Osteocyte (in vitro differentiated cells): ENCODE measurements at regions not wholly inside any gene's neighbourhood (a gene's known extent, or its start where the extent isn't known, plus 50 kb on each side); places are given as distances from the start of the nearest gene placed in this dataset.
"Not testable (repeated sequence)": the region's sequence is repeated elsewhere in the genome, so short reads cannot be mapped to it uniquely, and the experiment has no call there.

Source experiments
- DNase-seq: peaks from one replicate; pipeline ENCODE4 v3.0.0; 2021; ENCODE audit warnings: mixed read lengths; ENCODE audit not compliant: unreplicated experiment; ENCODE audit errors: extremely low spot score
- H3K27ac Mint-ChIP-seq: one replicate; pipeline ENCODE4 v1.8.0; 2021; ENCODE audit warnings: mild to moderate bottlenecking, mixed read lengths; ENCODE audit not compliant: unreplicated experiment
- H3K27me3 Mint-ChIP-seq: one replicate; pipeline ENCODE4 v1.8.0; 2021; ENCODE audit warnings: mixed read lengths; ENCODE audit not compliant: unreplicated experiment
- H3K36me3 Mint-ChIP-seq: one replicate; pipeline ENCODE4 v1.8.0; 2021; ENCODE audit warnings: mixed read lengths; ENCODE audit not compliant: unreplicated experiment
- H3K4me1 Mint-ChIP-seq: one replicate; pipeline ENCODE4 v1.8.0; 2021; ENCODE audit warnings: mixed read lengths; ENCODE audit not compliant: unreplicated experiment
- H3K4me3 Mint-ChIP-seq: one replicate; pipeline ENCODE4 v1.8.0; 2021; ENCODE audit warnings: mild to moderate bottlenecking, moderate library complexity, mixed read lengths; ENCODE audit not compliant: unreplicated experiment
- H3K9me3 Mint-ChIP-seq: one replicate; pipeline ENCODE4 v1.8.0; 2021; ENCODE audit warnings: mixed read lengths; ENCODE audit not compliant: unreplicated experiment
- CTCF ChIP-seq: fragments of 200-600 bp; sonication (generic); IDR thresholded peaks from 2 replicates; pipeline ENCODE4 v1.5.0; 2021; ENCODE audit warnings: antibody characterized with exemption, mild to moderate bottlenecking, moderate library complexity

GRCh38 chr6:84967965-84968364, 203.6 kb upstream of the TBX18 start:
- Mint-ChIP-seq H3K4me1 (no peaks in the 10 kb centered on the region), H3K36me3 (no peaks in the 10 kb centered on the region), H3K27me3 (peaks cover 2% of the 10 kb centered on the region), H3K27ac (no peak overlapping the region), H3K9me3 (no peaks in the 10 kb centered on the region), H3K4me3 (no peak overlapping the region)
- no peak for DNase-seq
- TF ChIP-seq CTCF = no peak

- Mint-ChIP-seq H3K36me3 (no peaks in the 10 kb centered on the region), H3K27me3 (no peaks in the 10 kb centered on the region), H3K9me3 (no peaks in the 10 kb centered on the region), H3K4me3 (no peak overlapping the region), H3K4me1 (no peaks in the 10 kb centered on the region), H3K27ac (no peak overlapping the region)
- no peak for DNase-seq
- TF ChIP-seq CTCF = peak; percentile 59
These were observed 203.0 kb upstream of the TBX18 start for GRCh38 chr6:84967389-84967788.

GRCh38 chr6:84953111-84953755, 188.8 kb upstream of the TBX18 start:
- no peaks in the 10 kb centered on the region for H3K4me1 Mint-ChIP-seq
- H3K4me3 Mint-ChIP-seq = no peak overlapping the region
- peaks cover 1% of the 10 kb centered on the region for H3K27me3 Mint-ChIP-seq
- no peak overlapping the region for H3K27ac Mint-ChIP-seq
- TF ChIP-seq CTCF = no peak
- DNase-seq = no peak
- no peaks in the 10 kb centered on the region for H3K36me3 Mint-ChIP-seq
- peaks cover 9% of the 10 kb centered on the region for H3K9me3 Mint-ChIP-seq

- H3K9me3 Mint-ChIP-seq = peaks cover 11% of the 10 kb centered on the region
- H3K27me3 Mint-ChIP-seq, H3K36me3 Mint-ChIP-seq, H3K4me3 Mint-ChIP-seq, H3K27ac Mint-ChIP-seq, DNase-seq, H3K4me1 Mint-ChIP-seq: not testable (repeated sequence)
These were observed 180.5 kb upstream of the TBX18 start for GRCh38 chr6:84944926-84945325.

GRCh38 chr6:84943905-84944304, 179.5 kb upstream of the TBX18 start:
- DNase-seq = no peak
- Mint-ChIP-seq H3K27ac (no peak overlapping the region), H3K27me3 (peaks cover 3% of the 10 kb centered on the region), H3K36me3 (no peaks in the 10 kb centered on the region), H3K4me1 (no peaks in the 10 kb centered on the region), H3K9me3 (peaks cover 6% of the 10 kb centered on the region), H3K4me3 (no peak overlapping the region)
- TF ChIP-seq CTCF = no peak

- H3K9me3 Mint-ChIP-seq, H3K27ac Mint-ChIP-seq, H3K36me3 Mint-ChIP-seq, DNase-seq, H3K4me3 Mint-ChIP-seq, H3K4me1 Mint-ChIP-seq, H3K27me3 Mint-ChIP-seq: not testable (repeated sequence)
These were observed 177.2 kb upstream of the TBX18 start for GRCh38 chr6:84941609-84942008.
